ENCODE measurements at regions not wholly inside any gene's neighbourhood (a gene's known extent, or its start where the extent isn't known, plus 50 kb on each side); places are given as distances from the start of the nearest gene placed in this dataset.

DNA sequence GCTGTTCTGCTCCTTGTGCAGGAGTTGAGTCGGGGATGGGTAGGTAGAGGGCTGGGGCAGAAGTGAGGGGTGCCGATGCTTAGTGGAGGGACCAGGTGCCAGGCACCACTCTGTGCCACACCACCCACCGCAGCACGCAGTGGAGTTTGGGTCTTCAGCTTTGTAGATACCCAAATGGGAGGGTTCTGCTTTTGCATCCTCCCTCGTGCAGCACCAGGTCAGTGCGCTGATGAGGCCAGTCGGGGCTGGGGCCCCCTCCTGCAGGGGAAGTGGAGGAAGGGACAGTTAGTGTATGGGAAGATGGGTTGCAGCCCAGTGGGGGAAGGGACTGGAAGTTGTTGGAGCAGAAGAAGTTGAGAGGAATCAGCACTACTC is 244.0 kb downstream of the RHOU start:
- no peak for FAIRE-seq

GRCh38 chr1:228979774-228980173 is 244.5 kb downstream of the RHOU start:
- FAIRE-seq = no peak

DNA sequence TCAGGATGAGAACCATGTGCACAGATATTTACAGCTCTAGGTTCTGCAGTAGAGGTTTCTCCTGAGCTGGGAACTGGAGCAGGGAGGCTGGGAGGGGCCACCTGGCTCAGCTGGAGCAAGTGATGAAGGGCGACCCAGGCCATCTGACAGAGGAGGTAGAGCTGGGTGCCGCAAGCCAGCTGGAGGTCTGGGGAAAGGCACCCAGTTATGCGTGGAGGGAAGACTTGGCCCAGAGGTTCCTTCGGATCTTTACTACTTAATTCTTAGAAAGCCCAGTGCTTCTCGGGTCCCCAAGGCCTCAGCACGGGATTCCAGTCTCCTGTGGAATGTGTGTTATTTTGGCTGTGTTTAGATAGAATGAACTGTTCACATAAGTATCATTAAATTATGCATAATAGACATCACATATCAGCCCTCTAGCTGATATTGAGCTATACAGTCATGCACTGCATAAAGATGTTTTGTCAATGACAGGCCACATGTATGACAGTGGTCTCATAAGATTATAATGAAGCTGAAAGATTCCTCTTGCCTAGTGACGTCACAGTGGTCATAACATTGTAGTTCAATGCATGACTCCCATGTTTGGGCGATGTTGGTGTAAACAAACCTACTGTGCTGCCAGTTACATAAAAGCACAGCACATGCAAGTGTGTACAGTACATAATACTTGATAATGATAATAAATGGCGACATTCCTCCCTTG is 245.1 kb downstream of the RHOU start:
- FAIRE-seq = no peak

GRCh38 chr1:228982637-228983036 is 247.4 kb downstream of the RHOU start:
- FAIRE-seq = no peak

DNA sequence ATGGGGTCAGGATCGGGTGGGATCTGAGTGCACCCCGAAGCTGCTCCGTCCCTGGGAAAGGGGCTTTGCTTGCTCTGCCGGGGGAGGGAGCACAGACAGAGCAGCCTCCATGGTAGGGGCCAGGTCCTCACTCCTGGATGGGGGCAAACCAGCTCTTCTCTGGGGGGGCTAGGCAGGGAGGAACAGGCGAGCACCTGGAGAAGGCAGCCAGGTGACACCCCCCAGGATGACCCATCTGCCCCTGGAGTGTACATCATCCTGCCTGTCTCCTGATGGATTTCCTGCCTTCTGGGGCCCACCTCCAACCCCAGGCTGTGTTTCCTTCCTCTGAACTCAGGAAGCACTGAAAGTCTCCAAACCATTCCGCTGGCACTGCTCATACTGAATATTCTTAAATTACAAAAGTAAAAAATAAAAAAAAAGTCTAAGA is 248.0 kb downstream of the RHOU start:
- no peak for FAIRE-seq

DNA sequence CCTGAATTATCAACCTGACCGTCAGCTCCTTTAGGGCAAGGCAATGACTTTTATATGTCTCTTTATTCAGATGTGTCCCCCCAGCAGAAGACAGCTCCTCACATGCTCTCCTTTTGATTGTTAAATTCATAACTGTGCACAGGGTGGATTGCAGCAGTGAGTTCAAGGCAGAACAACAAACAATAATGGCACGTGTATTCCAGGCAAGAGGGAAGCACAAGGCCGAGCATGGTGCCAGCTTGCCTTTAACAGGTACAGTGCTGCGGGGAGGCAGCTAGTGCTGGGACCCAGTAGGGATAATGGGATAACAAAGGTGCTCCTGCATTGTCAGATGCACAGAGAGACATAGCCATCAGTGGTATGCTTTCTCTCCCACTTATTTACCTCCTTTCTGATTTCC is 248.4 kb downstream of the RHOU start:
- FAIRE-seq = no peak

DNA sequence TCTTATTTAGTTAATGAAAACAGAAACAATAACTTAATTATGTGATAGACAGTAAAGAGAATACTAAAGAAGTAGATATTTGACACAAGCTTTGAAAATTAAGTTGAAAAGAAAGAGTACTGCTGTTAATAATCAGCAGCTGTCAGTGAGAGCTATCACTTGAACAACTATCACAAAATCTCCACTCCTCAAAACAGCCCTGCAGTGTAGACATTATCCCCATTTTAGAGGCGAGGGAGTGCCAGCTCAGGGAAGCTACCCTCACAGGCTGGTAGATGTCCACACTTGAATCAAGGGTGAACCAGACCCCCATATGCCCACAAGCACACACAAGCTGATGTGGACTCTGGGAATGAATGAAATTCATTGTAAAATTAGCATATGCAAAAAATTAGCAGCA is 248.8 kb downstream of the RHOU start:
- FAIRE-seq = no peak

DNA sequence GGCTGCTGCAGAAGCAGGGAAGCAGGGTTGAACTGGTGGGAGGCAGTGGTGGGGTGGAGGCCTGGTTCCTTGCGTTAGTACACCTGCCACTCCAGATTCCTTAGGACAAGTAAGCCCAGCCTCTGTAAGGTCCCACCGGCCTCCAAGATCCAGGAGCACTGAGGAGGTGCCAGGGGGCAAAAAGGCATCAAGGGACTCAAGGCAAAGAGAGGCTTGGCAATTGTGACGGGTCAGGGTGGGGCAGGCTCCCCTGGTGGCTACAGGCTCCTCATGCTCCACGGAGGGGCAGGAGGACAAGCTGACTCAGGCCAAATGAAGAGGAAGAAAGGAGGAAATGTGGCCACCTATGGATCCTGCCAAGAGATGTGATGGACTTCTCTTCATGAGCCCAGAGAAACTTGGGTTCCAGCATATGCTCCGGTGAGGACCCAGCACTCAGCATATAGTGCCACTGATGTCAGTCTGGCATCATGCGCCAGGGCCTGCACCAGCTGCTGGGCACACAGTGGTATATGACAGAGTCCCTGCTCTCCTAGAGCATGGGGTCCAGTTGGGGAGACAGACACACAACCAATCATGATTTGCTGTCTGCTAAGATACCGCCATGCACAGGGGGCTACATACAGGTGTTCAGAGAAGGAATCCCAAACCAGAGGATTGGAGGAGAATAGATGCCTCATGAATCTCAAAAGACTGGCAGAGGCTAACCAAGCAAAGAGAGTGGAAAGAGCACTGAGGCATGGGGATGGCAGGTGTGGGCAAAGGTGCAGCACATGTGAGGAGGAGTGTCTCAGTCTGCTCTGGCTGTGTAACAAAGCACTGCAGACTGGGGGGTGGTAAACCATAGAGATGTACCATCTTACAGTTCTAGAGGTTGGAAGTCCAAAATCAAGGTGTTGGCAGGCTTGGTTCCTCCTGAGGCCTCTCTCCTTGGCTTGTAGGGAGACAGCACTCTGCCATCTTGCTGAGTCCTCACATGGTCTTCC is 249.7 kb downstream of the RHOU start:
- no peak for FAIRE-seq

GRCh38 chr1:228985661-228986060 is 250.4 kb downstream of the RHOU start:
- FAIRE-seq = no peak

- no peak for FAIRE-seq
These were observed 251.0 kb downstream of the RHOU start for GRCh38 chr1:228986093-228986904.

GRCh38 chr1:228987286-228987685 is 252.0 kb downstream of the RHOU start:
- FAIRE-seq = no peak

- no peak for FAIRE-seq
These were observed 252.6 kb downstream of the RHOU start for GRCh38 chr1:228987736-228988506.

GRCh38 chr1:228988664-228989063 is 253.4 kb downstream of the RHOU start:
- FAIRE-seq = no peak

- no peak for FAIRE-seq
These were observed 253.9 kb downstream of the RHOU start for GRCh38 chr1:228989176-228989575.

- no peak for FAIRE-seq
These were observed 254.4 kb downstream of the RHOU start for GRCh38 chr1:228989676-228989991.

- FAIRE-seq = no peak
These were observed 254.9 kb downstream of the RHOU start for GRCh38 chr1:228989992-228990827.

DNA sequence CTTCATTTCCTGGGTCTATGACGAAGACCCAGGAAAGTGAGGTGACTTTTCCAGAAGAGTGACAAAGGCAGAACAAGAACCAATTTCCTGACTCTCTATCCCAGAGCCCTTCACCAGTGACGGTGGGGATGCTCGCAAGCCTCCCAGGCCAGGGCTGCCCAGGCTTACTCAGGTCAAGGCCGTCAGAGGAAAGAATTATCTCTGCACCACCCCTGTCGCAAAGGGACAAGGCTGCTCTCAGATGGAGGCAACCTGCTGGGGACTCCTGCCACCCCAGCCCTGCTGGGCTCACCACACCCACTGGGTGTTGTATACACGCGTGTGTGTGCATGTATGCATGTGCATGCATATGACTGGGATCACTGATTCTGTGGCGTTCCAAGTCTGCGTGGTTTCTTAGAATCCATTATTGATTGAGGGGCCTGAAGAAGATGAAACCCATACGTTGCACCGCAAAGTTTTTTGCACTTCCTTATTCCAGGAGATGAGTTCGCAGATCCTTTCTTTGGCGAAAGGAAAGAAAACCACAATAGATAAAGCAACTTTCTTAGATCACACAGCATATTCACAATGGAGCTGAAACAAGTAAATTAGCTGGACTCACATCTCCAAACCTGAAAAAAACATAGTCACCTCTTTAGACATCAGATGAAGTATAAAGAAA is 255.8 kb downstream of the RHOU start:
- FAIRE-seq = no peak

- FAIRE-seq = no peak
These were observed 256.8 kb downstream of the RHOU start for GRCh38 chr1:228992044-228992443.

DNA sequence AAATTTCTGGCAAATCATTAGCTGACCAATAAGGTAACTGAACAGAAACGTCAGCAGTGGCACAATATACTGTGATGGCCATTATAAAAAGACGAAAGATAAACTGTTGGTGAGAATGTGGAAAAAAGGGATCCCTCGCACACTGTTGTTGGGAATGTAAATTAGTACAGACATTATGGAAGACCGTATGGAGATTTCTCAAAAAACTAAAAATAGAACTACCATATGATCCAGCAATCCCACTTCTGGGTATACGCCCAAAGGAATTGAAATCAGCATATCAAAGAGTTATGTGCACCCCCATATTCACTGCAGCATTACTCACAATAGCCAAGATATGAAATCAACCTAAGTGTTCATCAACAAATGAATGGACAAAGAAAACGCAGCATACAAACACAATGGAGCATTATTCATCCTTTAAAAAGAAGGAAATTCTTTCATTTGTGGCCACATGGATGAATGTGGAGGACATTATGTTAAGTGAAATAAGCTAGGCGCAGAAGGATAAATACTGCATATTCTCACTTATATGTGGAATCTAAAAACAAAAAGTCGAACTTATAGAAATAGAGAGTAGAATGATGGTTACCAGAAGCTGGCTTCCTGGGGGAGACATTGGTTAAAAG is 257.7 kb downstream of the RHOU start:
- no peak for FAIRE-seq
